ENCODE measurements at regions not wholly inside any gene's neighbourhood (a gene's known extent, or its start where the extent isn't known, plus 50 kb on each side); places are given as distances from the start of the nearest gene placed in this dataset.

- Histone ChIP-seq H3K36me3 (ENCODE audit: control insufficient read depth, insufficient read depth, low read length) (no peaks in the 10 kb centered on the region), H3K4me3 (ENCODE audit: low read depth in 2 of 2, low read length in 2 of 2) (no peak overlapping the region), H3K27ac (ENCODE audit: low read length) (no peak overlapping the region), H3K9me3 (ENCODE audit: control insufficient read depth, insufficient read depth, low read depth, low read length) (no peaks in the 10 kb centered on the region), H3K27me3 (ENCODE audit: control insufficient read depth, insufficient read depth, low read length) (no peaks in the 10 kb centered on the region), H3K4me1 (ENCODE audit: control insufficient read depth, insufficient read depth, low read length) (no peaks in the 10 kb centered on the region)
- no peak for DNase-seq (ENCODE audit: low read depth, low spot score)
- intact Hi-C loops (cut with micrococcal nuclease; ENCODE audit: unreplicated experiment), result no loop called here
- ChIA-PET POLR2A (interaction anchor here (0.7 kb wide), 1 partner anchor 418 kb away, joined by 5 read pairs; no protein-coding TSS in a partner anchor), CTCF (interaction anchor here (0.5 to 0.7 kb wide), 2 partner anchors 266 to 363 kb away, joined by 4 to 7 read pairs; no protein-coding TSS in a partner anchor)
- in situ Hi-C loops (cut with HindIII; ENCODE audit: low pct_unique_long_range_greater_than_20kb, low sequenced_read_pairs), result no loop called here
- no peak for ATAC-seq
- TF ChIP-seq TCF7L2 (IDR thresholded peaks at IDR 0.05; ENCODE audit: low read depth, low read length) (no peak), CTCF (IDR thresholded peaks at IDR 0.05) (no peak), SIN3A (IDR thresholded peaks at IDR 0.05; ENCODE audit: borderline replicate concordance, insufficient read depth, low read depth, low read length) (no peak), REST (IDR thresholded peaks at IDR 0.05; ENCODE audit: insufficient read depth in 1 of 2, low read depth in 2 of 2, low read length in 1 of 2) (no peak), POLR2AphosphoS5 (IDR thresholded peaks at IDR 0.05; ENCODE audit: low read depth, low read length) (no peak)
- BruUV-seq (replicated peaks), result no TSS peak
These were observed 406.3 kb downstream of the HAPSTR1 start for GRCh38 chr16:9497750-9498149.

- ATAC-seq, result no peak
- H3K9me3 ChIP-seq (ENCODE audit: control insufficient read depth, insufficient read depth, low read depth, low read length), result no peaks in the 10 kb centered on the region
- peaks cover 2% of the 10 kb centered on the region; the same call in 1 of the 2 replicates for H3K27me3 ChIP-seq (ENCODE audit: control insufficient read depth, insufficient read depth, low read length)
- POLR2A ChIA-PET, result no interaction called here
- no peak for TF ChIP-seq POLR2AphosphoS5 (IDR thresholded peaks at IDR 0.05; ENCODE audit: low read depth, low read length)
- no peak for TF ChIP-seq REST (IDR thresholded peaks at IDR 0.05; ENCODE audit: insufficient read depth in 1 of 2, low read depth in 2 of 2, low read length in 1 of 2)
- TF ChIP-seq CTCF (IDR thresholded peaks at IDR 0.05), result no peak
- TF ChIP-seq SIN3A (IDR thresholded peaks at IDR 0.05; ENCODE audit: borderline replicate concordance, insufficient read depth, low read depth, low read length), result no peak
- no peak for TF ChIP-seq TCF7L2 (IDR thresholded peaks at IDR 0.05; ENCODE audit: low read depth, low read length)
- no peak overlapping the region for H3K27ac ChIP-seq (ENCODE audit: low read length)
- no TSS peak for BruUV-seq (replicated peaks)
- intact Hi-C loops (cut with micrococcal nuclease; ENCODE audit: unreplicated experiment) (no loop called here), in situ Hi-C loops (cut with HindIII; ENCODE audit: low pct_unique_long_range_greater_than_20kb, low sequenced_read_pairs) (no loop called here)
- DNase-seq (ENCODE audit: low read depth, low spot score), result no peak
- H3K4me1 ChIP-seq (ENCODE audit: control insufficient read depth, insufficient read depth, low read length), result no peaks in the 10 kb centered on the region
- H3K36me3 ChIP-seq (ENCODE audit: control insufficient read depth, insufficient read depth, low read length), result no peaks in the 10 kb centered on the region
- CTCF ChIA-PET, result no interaction called here
- no peak overlapping the region for H3K4me3 ChIP-seq (ENCODE audit: low read depth in 2 of 2, low read length in 2 of 2)
These were observed 408.6 kb downstream of the HAPSTR1 start for GRCh38 chr16:9499941-9500593.
